IPS DF 4.7 (cell line): ENCODE measurements at regions not wholly inside any gene's neighbourhood (a gene's known extent, or its start where the extent isn't known, plus 50 kb on each side); places are given as distances from the start of the nearest gene placed in this dataset.
"Not testable (repeated sequence)": the region's sequence is repeated elsewhere in the genome, so short reads cannot be mapped to it uniquely, and the experiment has no call there.

Experiments used
- DNase-seq: peaks from one replicate; pipeline ENCODE4 v3.0.0-alpha.2; 2013; ENCODE audit warnings: low spot score; ENCODE audit errors: extremely low read depth

- no peak for DNase-seq
Observed at GRCh38 chr9:13942695-13943094, 371.2 kb downstream of the NFIB start.

- no peak for DNase-seq
Observed at GRCh38 chr9:13942201-13942600, 371.7 kb downstream of the NFIB start.

GRCh38 chr9:13941714-13942113 lies 372.2 kb downstream of the NFIB start:
- no peak for DNase-seq

GRCh38 chr9:13939701-13940490 lies 374.0 kb downstream of the NFIB start:
- no peak for DNase-seq

- DNase-seq, result no peak
Observed at GRCh38 chr9:13939134-13939533, 374.8 kb downstream of the NFIB start.

DNA sequence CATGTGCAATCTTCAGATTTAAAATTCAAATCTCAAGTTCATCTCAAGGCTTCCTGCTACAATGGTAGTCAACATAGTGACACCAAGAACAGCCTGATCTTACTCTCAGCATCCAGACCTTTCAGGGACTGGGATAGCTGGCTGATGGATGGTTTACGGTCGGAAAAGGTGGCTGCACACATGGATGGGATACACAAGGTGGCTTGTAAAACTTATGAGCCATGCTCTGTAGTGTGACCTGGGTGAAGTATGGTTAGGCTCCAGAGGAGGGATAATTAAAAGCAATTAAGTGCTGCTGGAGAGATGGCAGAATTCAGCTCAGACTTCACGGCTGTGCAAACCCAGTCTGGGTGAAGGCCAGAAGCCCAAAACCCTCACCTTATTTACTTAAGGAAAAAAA lies 379.5 kb downstream of the NFIB start:
- DNase-seq, result no peak

DNA sequence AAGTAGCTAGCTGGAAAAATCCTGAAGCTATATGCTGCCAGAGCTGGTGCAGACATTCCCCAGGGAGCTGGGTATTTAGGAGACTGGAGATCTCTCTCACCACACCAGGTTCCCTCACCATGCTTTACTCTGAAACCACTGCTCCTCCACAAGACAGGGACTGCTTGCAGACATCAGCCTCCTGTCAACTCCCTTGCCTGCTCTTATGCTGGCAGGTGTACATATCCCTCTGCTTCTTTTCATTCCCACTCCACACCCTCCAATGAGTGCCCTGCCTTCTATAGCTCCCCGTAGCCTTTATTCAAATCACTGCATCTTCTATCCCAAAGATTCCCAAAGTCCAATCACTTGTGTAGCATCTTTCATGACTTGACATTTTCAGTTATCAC lies 380.7 kb downstream of the NFIB start:
- DNase-seq, result no peak

GRCh38 chr9:13932528-13933267 lies 381.2 kb downstream of the NFIB start:
- no peak for DNase-seq

DNA sequence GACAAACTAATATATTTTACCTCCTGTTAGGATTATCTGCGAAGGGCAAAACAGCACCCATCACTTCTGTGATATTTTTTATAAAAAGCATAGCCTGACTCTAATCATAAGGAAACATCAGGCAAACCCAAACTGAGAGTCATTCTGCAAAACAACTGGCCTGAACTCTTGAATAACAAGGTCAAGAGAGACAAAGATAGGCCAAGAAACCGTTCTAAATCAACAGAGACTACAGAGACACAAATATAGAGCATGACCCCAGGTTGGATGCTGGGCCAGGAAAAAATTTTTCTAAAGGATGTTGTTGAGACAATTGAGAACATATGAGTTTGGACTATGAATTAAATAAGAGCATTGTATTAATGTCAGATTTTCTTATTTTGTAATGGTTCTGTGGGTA lies 384.9 kb downstream of the NFIB start:
- no peak for DNase-seq

DNA sequence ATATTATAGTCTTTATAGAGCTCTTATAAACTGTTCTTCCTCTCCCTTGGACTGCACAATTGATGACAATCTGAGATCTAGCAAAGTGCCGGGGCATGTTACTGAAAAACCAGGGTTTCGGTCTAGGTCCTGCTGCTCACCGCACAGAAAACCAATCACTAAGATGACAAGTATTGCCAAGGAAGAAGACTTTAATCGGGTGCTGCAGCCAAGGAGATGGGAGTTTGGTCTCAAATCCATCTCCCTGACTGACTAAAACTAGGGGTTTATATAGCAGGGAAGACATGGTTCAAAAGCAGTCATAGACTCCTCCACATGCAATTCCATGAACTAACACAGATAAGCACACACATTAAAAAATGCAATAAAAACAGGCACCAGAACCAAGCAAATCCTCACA lies 390.6 kb downstream of the NFIB start:
- no peak for DNase-seq

GRCh38 chr9:13920557-13920956 lies 393.4 kb downstream of the NFIB start:
- DNase-seq, result no peak

DNA sequence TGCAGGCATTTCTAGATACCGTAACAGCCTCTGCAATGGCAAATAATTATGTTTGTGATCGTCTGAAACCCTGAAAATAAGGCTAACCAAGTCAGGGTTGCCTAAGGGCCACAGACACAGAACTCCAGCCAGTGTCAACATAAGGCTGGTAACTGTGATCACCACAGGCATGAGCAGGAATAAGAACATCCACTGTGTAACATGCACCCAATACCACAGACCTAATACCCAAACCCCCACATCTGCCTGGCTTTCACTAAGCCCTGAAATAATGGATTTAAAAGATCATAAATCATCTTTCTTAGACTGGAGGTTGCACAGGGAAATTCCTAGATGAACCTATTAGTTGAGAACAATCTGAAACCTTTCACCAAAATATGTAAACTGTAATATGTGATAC lies 394.5 kb downstream of the NFIB start:
- no peak for DNase-seq

DNA sequence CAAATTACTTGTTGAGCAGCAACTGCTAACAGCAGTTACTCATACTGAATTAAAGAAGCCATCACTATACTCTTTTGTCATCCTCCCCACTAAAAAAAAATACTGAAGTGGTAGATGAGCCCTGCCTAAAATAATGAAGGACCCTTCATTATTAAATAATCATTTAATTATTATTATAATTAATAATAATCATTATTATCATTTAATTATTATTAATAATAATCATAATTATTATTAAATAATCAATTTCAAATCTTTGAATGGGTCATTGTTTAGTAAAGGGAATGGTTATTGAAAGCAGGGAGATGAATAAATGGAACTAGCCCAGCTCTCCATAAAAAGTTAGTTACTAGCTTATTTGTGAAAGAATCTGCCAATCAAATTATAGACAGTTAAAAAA lies 396.4 kb downstream of the NFIB start:
- DNase-seq, result no peak

DNA sequence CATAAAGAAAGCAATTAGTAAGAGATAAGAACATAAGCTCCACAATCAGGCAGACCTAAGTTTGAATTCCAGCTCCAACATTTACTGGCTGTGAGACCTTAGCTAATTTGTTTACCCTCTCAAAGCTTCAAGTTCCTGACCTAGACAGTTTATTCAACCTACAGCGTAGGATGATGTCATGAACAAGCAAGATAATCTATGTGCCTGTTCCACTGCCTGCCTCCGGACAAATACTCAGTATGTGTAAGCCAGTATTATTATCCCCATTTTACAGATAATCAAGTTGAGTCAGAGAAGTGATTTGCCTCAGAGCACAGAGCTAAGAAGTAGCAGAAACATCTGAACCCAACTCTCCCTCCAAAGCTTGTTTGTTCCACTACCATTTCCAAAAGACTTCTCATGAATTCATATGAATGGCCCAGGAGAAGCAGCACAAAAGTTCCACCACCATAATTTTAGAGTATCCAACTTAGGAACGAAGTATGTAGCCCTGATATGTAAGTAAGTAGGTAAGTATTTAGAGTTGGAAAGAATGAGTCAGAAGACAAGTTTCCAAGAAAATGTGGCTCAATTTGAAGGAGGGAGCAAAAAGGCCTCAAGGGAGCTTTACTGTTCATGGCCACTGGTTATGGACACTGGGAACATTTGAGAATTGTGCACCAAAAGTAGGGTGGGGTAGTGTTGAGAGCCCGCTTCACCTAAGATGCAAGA lies 398.2 kb downstream of the NFIB start:
- DNase-seq, result no peak

- no peak for DNase-seq
Observed at GRCh38 chr9:13915131-13915530, 398.8 kb downstream of the NFIB start.

DNA sequence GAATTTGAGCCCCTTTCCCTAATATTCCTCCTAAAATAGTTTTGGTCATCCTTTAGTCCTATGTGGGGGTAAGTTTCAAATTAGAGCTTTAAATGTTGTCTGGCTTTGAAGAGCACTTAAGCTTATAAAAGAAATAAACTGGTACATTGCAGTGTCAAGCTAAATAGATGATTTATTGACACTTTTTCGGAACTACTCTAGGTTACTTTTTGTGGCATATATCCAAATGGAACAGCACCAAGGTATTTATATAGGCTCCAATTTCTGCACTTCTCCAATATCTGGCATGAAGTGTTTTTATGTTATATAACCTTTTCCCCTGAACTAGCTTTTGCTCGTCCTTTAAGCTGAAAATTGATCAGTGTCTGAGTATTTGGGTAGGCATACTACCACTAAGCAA lies 402.5 kb downstream of the NFIB start:
- DNase-seq, result no peak

DNA sequence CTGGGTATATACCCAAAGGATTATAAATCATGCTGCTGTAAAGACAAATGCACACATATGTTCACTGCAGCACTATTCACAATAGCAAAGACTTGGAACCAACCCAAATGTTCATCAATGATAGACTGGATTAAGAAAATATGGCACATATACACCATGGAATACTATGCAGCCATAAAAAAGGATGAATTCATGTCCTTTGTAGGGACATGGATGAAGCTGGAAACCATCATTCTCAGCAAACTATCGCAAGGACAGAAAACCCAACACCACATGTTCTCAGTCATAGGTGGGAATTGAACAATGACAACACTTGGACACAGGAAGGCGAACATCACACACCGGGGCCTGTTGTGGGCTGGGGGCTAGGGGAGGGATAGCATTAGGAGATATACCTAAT lies 406.1 kb downstream of the NFIB start:
- not testable (repeated sequence) for DNase-seq

GRCh38 chr9:13904746-13905145 lies 409.2 kb downstream of the NFIB start:
- DNase-seq, result no peak

DNA sequence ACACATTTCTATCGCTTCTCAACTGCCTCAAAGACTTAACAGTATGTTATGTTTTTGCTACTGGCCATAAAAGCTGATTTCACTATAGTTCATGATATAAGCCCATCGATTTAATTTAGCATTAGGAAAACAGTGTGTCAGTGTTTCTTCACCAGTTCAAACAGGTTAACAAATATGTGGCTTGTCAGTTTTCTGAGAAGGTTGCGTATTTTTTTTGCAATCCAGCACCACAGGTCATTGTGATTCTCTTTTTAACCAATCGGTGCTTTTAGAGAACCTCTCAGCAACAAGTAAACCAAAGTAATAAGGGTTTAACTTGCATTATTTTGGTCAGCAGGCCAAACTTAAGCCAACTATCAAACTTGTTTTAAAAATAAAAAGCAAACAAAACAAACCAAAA lies 409.6 kb downstream of the NFIB start:
- no peak for DNase-seq

- no peak for DNase-seq
Observed at GRCh38 chr9:13902286-13903066, 411.5 kb downstream of the NFIB start.

DNA sequence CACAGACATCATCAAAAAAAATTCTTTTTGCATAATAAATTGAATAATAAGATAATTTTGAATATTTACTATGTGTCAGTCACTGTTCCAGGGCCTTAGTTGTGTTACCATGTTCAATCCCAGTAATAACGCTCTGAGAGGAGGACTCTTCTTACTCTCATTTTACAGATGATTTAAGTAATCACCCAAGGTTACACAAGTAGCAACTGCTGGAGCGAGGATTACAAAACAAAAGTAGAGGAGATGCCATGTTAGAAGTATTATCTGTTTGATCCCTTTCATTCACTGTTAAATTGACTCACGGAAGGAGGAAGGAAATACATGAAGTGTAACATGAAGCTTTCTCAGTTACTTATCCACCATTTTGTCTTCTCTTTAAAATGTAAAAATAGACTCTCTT lies 412.8 kb downstream of the NFIB start:
- no peak for DNase-seq

- DNase-seq, result no peak
Observed at GRCh38 chr9:13900449-13900848, 413.5 kb downstream of the NFIB start.
